H54 (cell line): ENCODE measurements at regions not wholly inside any gene's neighbourhood (a gene's known extent, or its start where the extent isn't known, plus 50 kb on each side); places are given as distances from the start of the nearest gene placed in this dataset.

Experiments used
- DNase-seq: peaks from one replicate; pipeline ENCODE4 v3.0.0; 2011; ENCODE audit warnings: low spot score, mixed read lengths; ENCODE audit not compliant: insufficient read length
- FAIRE-seq: peaks from 3 replicates; lab custom pipeline; 2011; peaks lifted over from hg19 to GRCh38; lab: Jason Lieb, UNC
- POLR2A ChIP-seq: IDR thresholded peaks from 2 replicates; pipeline ENCODE4 v1.6.1; 2011; ENCODE audit warnings: low read depth, mild to moderate bottlenecking, low read length

GRCh38 chr5:113922343-113922742, 408.8 kb downstream of the YTHDC2 start:
- DNase-seq (no peak), FAIRE-seq (no peak)
- no peak for TF ChIP-seq POLR2A

GRCh38 chr5:113935453-113935852, 422.0 kb downstream of the YTHDC2 start:
- no peak for DNase-seq
- no peak for FAIRE-seq
- no peak for TF ChIP-seq POLR2A

GRCh38 chr5:113937301-113937700, 423.8 kb downstream of the YTHDC2 start:
- no peak for TF ChIP-seq POLR2A
- DNase-seq (no peak), FAIRE-seq (no peak)

- no peak for DNase-seq
- FAIRE-seq, result no peak
- no peak for TF ChIP-seq POLR2A
Observed at GRCh38 chr5:113939988-113940387, 421.9 kb upstream of the KCNN2 start.

GRCh38 chr5:113950186-113950585, 411.7 kb upstream of the KCNN2 start:
- no peak for TF ChIP-seq POLR2A
- no peak for FAIRE-seq
- DNase-seq, result no peak

- DNase-seq, result no peak
- no peak for FAIRE-seq
- TF ChIP-seq POLR2A, result no peak
Observed at GRCh38 chr5:113965225-113965624, 396.6 kb upstream of the KCNN2 start.

GRCh38 chr5:113969901-113970300, 392.0 kb upstream of the KCNN2 start:
- no peak for DNase-seq
- no peak for FAIRE-seq
- no peak for TF ChIP-seq POLR2A

GRCh38 chr5:113971454-113971853, 390.4 kb upstream of the KCNN2 start:
- DNase-seq (no peak), FAIRE-seq (no peak)
- TF ChIP-seq POLR2A, result no peak

GRCh38 chr5:113974976-113975375, 386.9 kb upstream of the KCNN2 start:
- no peak for TF ChIP-seq POLR2A
- FAIRE-seq (no peak), DNase-seq (no peak)

- DNase-seq, result no peak
- no peak for TF ChIP-seq POLR2A
- FAIRE-seq, result no peak
Observed at GRCh38 chr5:113984928-113985327, 376.9 kb upstream of the KCNN2 start.

- TF ChIP-seq POLR2A, result no peak
- no peak for DNase-seq
- no peak for FAIRE-seq
Observed at GRCh38 chr5:113985505-113985904, 376.4 kb upstream of the KCNN2 start.

GRCh38 chr5:113989278-113989912, 372.5 kb upstream of the KCNN2 start:
- no peak for TF ChIP-seq POLR2A
- no peak for DNase-seq
- no peak for FAIRE-seq

GRCh38 chr5:113989913-113990305, 372.0 kb upstream of the KCNN2 start:
- no peak for DNase-seq
- no peak for FAIRE-seq
- TF ChIP-seq POLR2A, result no peak

GRCh38 chr5:114001076-114001475, 360.8 kb upstream of the KCNN2 start:
- no peak for TF ChIP-seq POLR2A
- FAIRE-seq (no peak), DNase-seq (no peak)

- no peak for FAIRE-seq
- no peak for TF ChIP-seq POLR2A
Observed at GRCh38 chr5:114006582-114006981, 355.3 kb upstream of the KCNN2 start.

More at GRCh38 chr5:114006582-114006981, 355.3 kb upstream of the KCNN2 start:
- no peak for DNase-seq
